ENCODE measurements at regions not wholly inside any gene's neighbourhood (a gene's known extent, or its start where the extent isn't known, plus 50 kb on each side); places are given as distances from the start of the nearest gene placed in this dataset.

- intact Hi-C loops (cut with micrococcal nuclease), result loop anchor here (5.0 to 10.0 kb wide), 2 partner anchors 36 to 74 kb away; no protein-coding TSS in a partner anchor
- Histone ChIP-seq H4K20me1 (ENCODE audit: low read length) (no peaks in the 10 kb centered on the region), H2AFZ (ENCODE audit: low read length) (no peak overlapping the region), H3K27me3 (ENCODE audit: low read length) (no peaks in the 10 kb centered on the region), H3K36me3 (ENCODE audit: low read depth, low read length) (no peaks in the 10 kb centered on the region), H3F3A (ENCODE audit: low read length, unreplicated experiment) (no peaks in the 10 kb centered on the region), H3K4me3 (ENCODE audit: low read length) (no peak overlapping the region), H3K79me2 (ENCODE audit: low read length) (no peaks in the 10 kb centered on the region), H3K4me2 (ENCODE audit: low read length) (no peak overlapping the region), H3K4me1 (ENCODE audit: insufficient read depth, low read length) (peaks cover 24% of the 10 kb centered on the region), H3K9me2 (replicated peaks; ENCODE audit: low read length) (no peaks in the 10 kb centered on the region), H3K27ac (ENCODE audit: low read length) (peak overlapping the region; percentile 48), H3K9ac (ENCODE audit: low read length) (no peak overlapping the region), H3K9me3 (ENCODE audit: low read length) (no peaks in the 10 kb centered on the region)
- ATAC-seq, result no peak
- POLR2A ChIA-PET (ENCODE audit: unreplicated experiment), result no interaction called here
- CTCF ChIA-PET, result no interaction called here
- peak; percentile 32 for DNase-seq
- TF ChIP-seq CTCF (conservative IDR thresholded peaks at IDR 0.05; ENCODE audit: low read depth, low read length) (no peak), EZH2 (IDR thresholded peaks at IDR 0.05; ENCODE audit: low read length, unreplicated experiment) (no peak), EZH2phosphoT487 (IDR thresholded peaks at IDR 0.05; ENCODE audit: borderline replicate concordance, low read length) (no peak)
- BruUV-seq (replicated peaks), result no TSS peak
Measured at GRCh38 chrX:39808471-39808917, 289.3 kb downstream of the BCOR start.

- peak overlapping the region; percentile 41; the same call in 1 of the 2 replicates for H3K4me2 ChIP-seq (ENCODE audit: low read length)
- ChIA-PET POLR2A (ENCODE audit: unreplicated experiment) (interaction anchor here (1.0 kb wide), 1 partner anchor 204 kb away, joined by 10 read pairs; no protein-coding TSS in a partner anchor), CTCF (interaction anchor here (0.5 to 0.6 kb wide), 3 partner anchors 84 to 360 kb away, joined by 3 to 9 read pairs (median 6); no protein-coding TSS in a partner anchor)
- H3K9me3 ChIP-seq (ENCODE audit: low read length), result no peaks in the 10 kb centered on the region
- no peak overlapping the region for H3K9ac ChIP-seq (ENCODE audit: low read length)
- BruUV-seq (replicated peaks), result no TSS peak
- no peak overlapping the region for H2AFZ ChIP-seq (ENCODE audit: low read length)
- no peaks in the 10 kb centered on the region for H4K20me1 ChIP-seq (ENCODE audit: low read length)
- H3K4me1 ChIP-seq (ENCODE audit: insufficient read depth, low read length), result peaks cover 32% of the 10 kb centered on the region
- TF ChIP-seq EZH2 (IDR thresholded peaks at IDR 0.05; ENCODE audit: low read length, unreplicated experiment), result no peak
- TF ChIP-seq EZH2phosphoT487 (IDR thresholded peaks at IDR 0.05; ENCODE audit: borderline replicate concordance, low read length), result no peak
- TF ChIP-seq CTCF (conservative IDR thresholded peaks at IDR 0.05; ENCODE audit: low read depth, low read length), result no peak
- H3K9me2 ChIP-seq (replicated peaks; ENCODE audit: low read length), result no peaks in the 10 kb centered on the region
- no peaks in the 10 kb centered on the region for H3K79me2 ChIP-seq (ENCODE audit: low read length)
- H3K4me3 ChIP-seq (ENCODE audit: low read length), result no peak overlapping the region
- peak overlapping the region; percentile 48 for H3K27ac ChIP-seq (ENCODE audit: low read length)
- intact Hi-C loops (cut with micrococcal nuclease), result loop anchor here (5.0 to 10.0 kb wide), 2 partner anchors 37 to 75 kb away; no protein-coding TSS in a partner anchor
- DNase-seq (peak; percentile 84), ATAC-seq (peak; percentile 74)
- H3K27me3 ChIP-seq (ENCODE audit: low read length), result no peaks in the 10 kb centered on the region
- no peaks in the 10 kb centered on the region for H3F3A ChIP-seq (ENCODE audit: low read length, unreplicated experiment)
- no peaks in the 10 kb centered on the region for H3K36me3 ChIP-seq (ENCODE audit: low read depth, low read length)
Measured at GRCh38 chrX:39809331-39809730, 288.4 kb downstream of the BCOR start.

- intact Hi-C loops (cut with micrococcal nuclease), result loop anchor here (5.0 to 10.0 kb wide), 5 partner anchors 86 to 454 kb away; no protein-coding TSS in a partner anchor
- Histone ChIP-seq H3K36me3 (ENCODE audit: low read depth, low read length) (no peaks in the 10 kb centered on the region), H2AFZ (ENCODE audit: low read length) (no peak overlapping the region), H3K27ac (ENCODE audit: low read length) (no peak overlapping the region), H3K79me2 (ENCODE audit: low read length) (no peaks in the 10 kb centered on the region), H3K4me2 (ENCODE audit: low read length) (no peak overlapping the region), H3K9me3 (ENCODE audit: low read length) (no peaks in the 10 kb centered on the region), H3K27me3 (ENCODE audit: low read length) (no peaks in the 10 kb centered on the region), H4K20me1 (ENCODE audit: low read length) (no peaks in the 10 kb centered on the region), H3K4me1 (ENCODE audit: insufficient read depth, low read length) (peaks cover 39% of the 10 kb centered on the region), H3K4me3 (ENCODE audit: low read length) (no peak overlapping the region), H3K9me2 (replicated peaks; ENCODE audit: low read length) (no peaks in the 10 kb centered on the region), H3F3A (ENCODE audit: low read length, unreplicated experiment) (no peaks in the 10 kb centered on the region), H3K9ac (ENCODE audit: low read length) (no peak overlapping the region)
- TF ChIP-seq EZH2phosphoT487 (IDR thresholded peaks at IDR 0.05; ENCODE audit: borderline replicate concordance, low read length), result no peak
- TF ChIP-seq EZH2 (IDR thresholded peaks at IDR 0.05; ENCODE audit: low read length, unreplicated experiment), result no peak
- TF ChIP-seq CTCF (conservative IDR thresholded peaks at IDR 0.05; ENCODE audit: low read depth, low read length), result no peak
- no peak for ATAC-seq
- ChIA-PET POLR2A (ENCODE audit: unreplicated experiment) (interaction anchor here (0.7 kb wide), 1 partner anchor 297 kb away, joined by 3 read pairs; no protein-coding TSS in a partner anchor), CTCF (no interaction called here)
- no TSS peak for BruUV-seq (replicated peaks)
- no peak for DNase-seq
Measured at GRCh38 chrX:39810901-39811300, 286.9 kb downstream of the BCOR start.
